GM13977 (cell line): ENCODE measurements at regions not wholly inside any gene's neighbourhood (a gene's known extent, or its start where the extent isn't known, plus 50 kb on each side); places are given as distances from the start of the nearest gene placed in this dataset.

ENCODE experiments used
- DNase-seq: peaks from one replicate; pipeline ENCODE4 v3.0.0; 2012; ENCODE audit warnings: low spot score
- in situ Hi-C: fragments of 300-500 bp; cut with MboI; formaldehyde crosslinking; loops from one replicate; pipeline ENCODE4 v1.12.0; 2022; ENCODE audit warnings: low sequenced_read_pairs, low pct_unique_long_range_greater_than_20kb, mixed read lengths, inconsistent platforms; ENCODE audit not compliant: unreplicated experiment
- TF ChIP-seq, protein P1 (sequence below): IDR thresholded peaks from 2 replicates; pipeline ENCODE4 v1.5.1; 2012; ENCODE audit warnings: mild to moderate bottlenecking, control low read depth; ENCODE audit not compliant: insufficient read depth; ENCODE audit errors: extremely low read depth, missing control alignments

DNA sequence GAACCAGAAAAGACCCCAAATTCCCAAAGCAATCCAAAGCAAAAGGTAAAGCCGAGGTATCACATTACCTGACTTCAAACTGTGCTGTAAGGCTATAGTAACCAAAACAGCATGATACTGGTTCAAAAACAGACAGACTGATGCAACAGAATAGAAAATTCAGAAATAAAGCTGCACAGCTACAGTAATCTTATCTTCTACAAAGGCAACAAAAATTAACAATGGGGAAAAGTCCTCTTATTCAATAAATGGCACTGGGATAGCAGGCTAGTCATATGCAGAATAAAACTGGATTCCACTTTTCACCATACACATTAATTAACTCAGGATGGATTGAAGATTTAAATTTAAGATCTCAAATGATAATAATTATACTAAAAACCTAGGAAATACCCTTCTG is 392.6 kb upstream of the CBLB start:
- TF ChIP-seq, protein P1, sequence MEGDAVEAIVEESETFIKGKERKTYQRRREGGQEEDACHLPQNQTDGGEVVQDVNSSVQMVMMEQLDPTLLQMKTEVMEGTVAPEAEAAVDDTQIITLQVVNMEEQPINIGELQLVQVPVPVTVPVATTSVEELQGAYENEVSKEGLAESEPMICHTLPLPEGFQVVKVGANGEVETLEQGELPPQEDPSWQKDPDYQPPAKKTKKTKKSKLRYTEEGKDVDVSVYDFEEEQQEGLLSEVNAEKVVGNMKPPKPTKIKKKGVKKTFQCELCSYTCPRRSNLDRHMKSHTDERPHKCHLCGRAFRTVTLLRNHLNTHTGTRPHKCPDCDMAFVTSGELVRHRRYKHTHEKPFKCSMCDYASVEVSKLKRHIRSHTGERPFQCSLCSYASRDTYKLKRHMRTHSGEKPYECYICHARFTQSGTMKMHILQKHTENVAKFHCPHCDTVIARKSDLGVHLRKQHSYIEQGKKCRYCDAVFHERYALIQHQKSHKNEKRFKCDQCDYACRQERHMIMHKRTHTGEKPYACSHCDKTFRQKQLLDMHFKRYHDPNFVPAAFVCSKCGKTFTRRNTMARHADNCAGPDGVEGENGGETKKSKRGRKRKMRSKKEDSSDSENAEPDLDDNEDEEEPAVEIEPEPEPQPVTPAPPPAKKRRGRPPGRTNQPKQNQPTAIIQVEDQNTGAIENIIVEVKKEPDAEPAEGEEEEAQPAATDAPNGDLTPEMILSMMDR = no peak
- in situ Hi-C loops = no loop called here
- no peak for DNase-seq

GRCh38 chr3:106261915-106262683 is 393.3 kb upstream of the CBLB start:
- TF ChIP-seq, protein P1 = no peak
- DNase-seq = no peak
- in situ Hi-C loops = no loop called here

DNA sequence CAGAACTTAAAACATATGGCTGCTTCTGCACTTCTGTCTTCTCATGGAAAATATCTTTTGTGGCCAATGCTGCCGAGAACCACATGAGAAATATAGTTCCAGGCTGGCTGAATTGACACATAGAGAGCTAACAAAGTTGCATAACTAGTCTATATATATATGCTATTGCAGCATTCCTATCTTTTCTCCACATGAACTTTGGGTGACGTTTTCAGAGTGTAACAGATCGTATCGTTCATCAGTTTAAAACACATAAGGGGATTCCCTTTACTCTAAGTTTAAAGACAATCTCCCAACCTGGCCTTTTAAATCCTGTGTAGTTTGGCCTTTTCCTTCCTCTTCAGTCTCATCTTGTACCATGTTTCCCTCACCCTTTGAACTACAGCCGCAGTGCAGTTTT is 394.2 kb upstream of the CBLB start:
- TF ChIP-seq, protein P1 = no peak
- in situ Hi-C loops = no loop called here
- no peak for DNase-seq

- TF ChIP-seq, protein P1 = no peak
- in situ Hi-C loops = no loop called here
- no peak for DNase-seq
Measured at GRCh38 chr3:106263546-106263945, 394.7 kb upstream of the CBLB start.

- in situ Hi-C loops = no loop called here
- no peak for DNase-seq
Measured at GRCh38 chr3:106265704-106266103, 396.9 kb upstream of the CBLB start.

GRCh38 chr3:106268696-106269095 is 399.9 kb upstream of the CBLB start:
- in situ Hi-C loops = no loop called here
- DNase-seq = no peak
- TF ChIP-seq, protein P1 = no peak

More at GRCh38 chr3:106265704-106266103, 396.9 kb upstream of the CBLB start:
- TF ChIP-seq, protein P1 = no peak
